Activated CD4-positive, alpha-beta T cell treated with anti-CD3 and anti-CD28 coated beads, Interleukin-2, amount 50 U/mL, for 48 hours (primary cell): ENCODE measurements at regions not wholly inside any gene's neighbourhood (a gene's known extent, or its start where the extent isn't known, plus 50 kb on each side); places are given as distances from the start of the nearest gene placed in this dataset.

ENCODE experiments used
- DNase-seq, 2 experiments: peaks; one replicate each; pipeline ENCODE4 v3.0.0-alpha.2; 2020

DNA sequence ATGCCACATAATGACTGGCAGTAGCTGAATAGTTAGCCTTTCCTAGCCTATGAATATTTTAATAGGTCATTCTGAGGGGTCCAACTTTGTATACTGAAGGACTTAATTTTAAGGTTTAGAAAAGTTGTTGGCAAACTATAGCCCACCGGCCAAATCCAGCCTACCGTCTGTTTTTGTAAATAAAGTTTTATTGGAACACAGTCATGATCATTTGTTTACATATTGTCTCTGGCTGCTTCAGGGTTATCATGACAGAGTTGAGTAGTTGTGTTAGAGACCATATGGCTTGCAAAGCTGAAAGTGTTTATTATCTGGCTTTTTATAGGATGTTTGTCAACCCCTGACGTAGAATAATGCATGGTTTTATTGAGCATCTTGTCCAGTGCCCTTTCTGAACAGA is 73.4 kb downstream of the NTMT2 start:
- no peak for DNase-seq

- DNase-seq: no peak
These were observed 75.3 kb downstream of the NTMT2 start for GRCh38 chr1:170221031-170221430.

GRCh38 chr1:170221495-170221894 is 75.7 kb downstream of the NTMT2 start:
- no peak for DNase-seq

DNA sequence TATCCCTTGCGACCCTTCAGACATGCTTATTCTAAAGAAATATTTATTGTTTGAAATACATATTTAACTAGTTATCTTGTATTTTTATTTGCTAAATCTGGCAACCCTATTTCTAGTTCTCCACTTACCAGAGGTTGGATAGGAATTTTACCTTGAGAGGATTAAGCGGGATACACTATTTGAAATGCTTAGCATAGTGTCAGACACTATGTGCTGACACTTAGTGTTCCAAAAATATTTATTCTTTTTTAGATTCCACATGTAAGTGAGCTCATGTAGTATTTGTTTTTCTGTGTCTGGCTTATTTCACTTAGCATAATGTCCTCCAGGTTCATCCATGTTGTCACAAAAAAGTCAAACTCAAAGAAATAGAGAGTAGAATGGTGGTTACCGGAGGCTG is 78.7 kb downstream of the NTMT2 start:
- no peak for DNase-seq

GRCh38 chr1:170225781-170226530 is 80.2 kb downstream of the NTMT2 start:
- no peak for DNase-seq

DNA sequence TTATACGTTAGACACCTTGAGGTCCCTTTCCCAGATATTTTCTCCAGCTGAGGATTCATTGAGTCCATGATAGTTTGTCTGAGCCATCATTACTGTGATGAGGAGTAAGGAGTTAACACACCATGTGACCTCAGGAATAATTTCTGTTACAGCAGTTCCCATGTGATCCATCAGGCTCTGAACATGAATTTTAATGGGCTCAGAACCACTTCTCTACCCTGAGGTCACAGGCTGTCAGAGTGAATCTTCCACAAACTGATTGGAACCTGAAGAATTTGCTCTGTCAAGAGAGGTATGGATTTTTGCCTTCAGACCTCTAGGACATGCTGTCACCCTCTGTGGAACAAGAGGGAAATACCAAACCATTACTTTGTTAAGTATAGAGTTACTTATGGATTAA is 81.0 kb downstream of the NTMT2 start:
- DNase-seq: no peak

DNA sequence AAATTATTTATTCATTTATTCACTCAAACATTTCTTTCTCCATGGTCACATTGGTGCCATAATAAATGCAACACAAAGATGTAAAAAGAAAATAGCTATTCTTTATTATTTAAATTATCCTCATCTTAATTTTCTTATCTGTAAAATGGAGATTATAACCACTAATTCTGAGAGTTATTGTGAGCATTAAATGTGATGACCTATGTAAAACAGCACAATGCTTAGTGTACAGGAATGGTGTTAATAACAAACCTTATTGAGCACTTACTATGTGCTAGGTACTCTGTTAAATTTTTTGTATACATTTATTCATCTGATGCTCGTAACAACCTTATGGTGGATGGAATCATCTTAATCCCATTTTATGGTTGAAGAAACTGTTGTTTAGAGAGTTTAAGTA is 84.6 kb downstream of the NTMT2 start:
- no peak for DNase-seq

DNA sequence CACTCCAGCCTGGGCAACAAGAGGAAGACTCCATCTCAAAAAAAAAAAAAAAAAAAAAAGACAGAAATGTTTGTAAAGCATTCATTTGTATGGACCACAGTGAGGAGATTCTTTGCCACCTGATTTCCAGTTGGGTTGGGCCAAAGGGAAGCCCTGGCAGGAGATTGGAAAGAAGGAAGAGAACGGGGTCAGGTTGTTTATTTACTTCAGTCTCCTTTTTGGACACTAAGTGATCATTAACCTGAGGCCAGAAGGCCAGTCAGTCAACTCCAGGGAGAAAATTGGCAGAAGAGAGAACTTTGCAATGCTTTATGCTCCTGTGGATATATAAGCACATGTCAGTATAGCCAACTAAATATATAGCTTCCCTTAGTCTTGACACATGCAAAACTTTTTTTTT is 85.9 kb downstream of the NTMT2 start:
- no peak for DNase-seq

- no peak for DNase-seq
These were observed 93.1 kb downstream of the NTMT2 start for GRCh38 chr1:170238704-170239391.

DNA sequence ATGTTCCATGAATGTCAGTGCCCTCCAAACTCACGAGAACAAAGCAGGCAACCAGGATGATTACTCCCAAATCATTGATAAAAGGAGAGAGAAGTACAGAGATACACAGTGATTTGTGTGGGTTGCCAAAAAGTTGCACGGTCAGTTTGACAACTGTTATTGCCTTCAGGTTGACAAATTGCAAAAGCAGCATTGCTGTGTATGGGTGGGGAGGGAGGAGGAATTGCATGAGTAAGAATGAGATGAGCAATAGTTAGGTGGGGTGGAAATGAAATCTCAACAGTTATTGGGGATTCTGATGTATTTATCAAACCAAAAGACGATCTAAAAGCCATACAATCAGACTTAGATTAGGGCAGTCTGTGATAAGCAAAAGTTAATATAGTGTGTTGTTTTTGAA is 93.7 kb downstream of the NTMT2 start:
- no peak for DNase-seq

DNA sequence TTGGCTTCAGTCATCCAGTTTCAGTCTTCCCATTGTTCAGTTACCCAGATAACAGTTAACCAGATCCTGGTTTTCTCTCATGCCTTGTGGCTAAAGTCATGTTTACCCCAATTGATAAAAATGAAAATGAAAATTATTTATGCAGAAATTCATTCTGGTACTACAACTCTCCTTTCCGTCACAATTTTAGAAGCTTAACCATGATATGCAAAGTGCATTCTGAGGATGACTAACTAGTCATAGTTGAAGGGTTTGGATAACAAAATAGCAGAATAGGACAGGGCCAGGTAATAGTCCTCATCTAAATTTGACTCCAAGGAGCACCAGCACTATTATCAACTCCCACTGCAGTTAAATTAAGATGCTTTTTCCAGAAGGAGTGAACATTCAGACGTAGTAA is 94.7 kb downstream of the NTMT2 start:
- DNase-seq: no peak

DNA sequence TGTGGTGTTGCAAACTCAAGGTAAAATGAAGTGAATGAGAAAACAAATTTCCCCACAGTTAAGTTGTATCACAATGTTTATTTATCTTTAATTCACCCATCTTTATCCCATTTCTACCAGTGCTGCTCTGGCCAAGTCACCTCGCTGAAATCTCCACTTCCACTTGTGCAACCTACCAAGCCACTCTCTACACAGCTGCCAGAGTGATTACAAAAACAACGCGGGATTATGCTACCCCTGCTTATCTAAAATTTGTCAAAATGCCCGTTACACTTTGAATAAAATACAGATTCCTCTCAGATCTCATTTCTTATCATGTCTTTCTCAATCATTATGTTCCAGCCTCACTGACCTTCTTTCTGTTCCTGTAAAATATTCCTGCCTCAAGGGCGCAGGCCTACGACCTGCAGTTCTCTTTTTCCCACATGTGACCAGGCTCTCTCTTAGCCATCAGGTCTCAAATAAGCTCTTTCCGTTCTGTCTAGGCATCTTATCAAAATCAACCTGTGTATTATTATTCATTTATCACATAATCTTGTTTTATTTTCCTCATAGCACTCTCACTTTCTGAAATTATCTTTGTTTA is 95.6 kb downstream of the NTMT2 start:
- no peak for DNase-seq

- DNase-seq: no peak
These were observed 102.2 kb downstream of the NTMT2 start for GRCh38 chr1:170247751-170248521.

DNA sequence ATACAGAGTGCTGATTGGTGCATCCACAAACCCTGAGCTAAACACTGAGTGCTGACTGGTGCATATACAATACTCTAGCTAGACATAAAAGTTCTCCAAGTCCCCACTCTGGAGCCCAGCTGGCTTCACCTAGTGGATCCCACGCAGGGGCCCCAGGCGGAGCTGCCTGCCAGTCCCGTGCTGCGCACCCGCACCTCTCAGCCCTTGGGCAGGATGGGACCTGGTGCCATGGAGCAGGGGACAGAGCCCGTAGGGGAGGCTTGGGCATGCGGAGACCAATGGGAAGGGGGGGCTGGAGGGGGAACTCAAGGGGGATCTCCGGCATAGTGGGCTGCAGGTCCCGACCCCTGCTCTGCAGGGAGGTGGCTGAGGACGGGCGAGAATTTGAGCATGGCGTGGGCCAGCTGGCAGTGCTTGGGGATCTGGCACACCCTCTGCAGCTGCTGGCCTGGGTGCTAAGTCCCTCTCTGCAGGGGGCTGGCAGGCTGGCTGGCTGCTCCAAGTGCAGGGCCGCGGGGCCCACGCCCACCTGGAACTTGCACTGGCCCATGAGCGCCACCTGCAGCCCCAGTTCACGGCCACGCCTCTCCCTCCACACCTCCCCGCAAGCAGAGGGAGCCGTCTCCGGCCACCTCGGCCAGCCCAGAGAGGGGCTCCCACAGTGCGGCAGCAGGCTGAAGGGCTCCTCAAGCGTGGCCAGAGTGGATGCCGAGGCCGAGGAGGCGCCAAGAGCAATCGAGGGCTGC is 104.9 kb downstream of the NTMT2 start:
- DNase-seq: no peak

DNA sequence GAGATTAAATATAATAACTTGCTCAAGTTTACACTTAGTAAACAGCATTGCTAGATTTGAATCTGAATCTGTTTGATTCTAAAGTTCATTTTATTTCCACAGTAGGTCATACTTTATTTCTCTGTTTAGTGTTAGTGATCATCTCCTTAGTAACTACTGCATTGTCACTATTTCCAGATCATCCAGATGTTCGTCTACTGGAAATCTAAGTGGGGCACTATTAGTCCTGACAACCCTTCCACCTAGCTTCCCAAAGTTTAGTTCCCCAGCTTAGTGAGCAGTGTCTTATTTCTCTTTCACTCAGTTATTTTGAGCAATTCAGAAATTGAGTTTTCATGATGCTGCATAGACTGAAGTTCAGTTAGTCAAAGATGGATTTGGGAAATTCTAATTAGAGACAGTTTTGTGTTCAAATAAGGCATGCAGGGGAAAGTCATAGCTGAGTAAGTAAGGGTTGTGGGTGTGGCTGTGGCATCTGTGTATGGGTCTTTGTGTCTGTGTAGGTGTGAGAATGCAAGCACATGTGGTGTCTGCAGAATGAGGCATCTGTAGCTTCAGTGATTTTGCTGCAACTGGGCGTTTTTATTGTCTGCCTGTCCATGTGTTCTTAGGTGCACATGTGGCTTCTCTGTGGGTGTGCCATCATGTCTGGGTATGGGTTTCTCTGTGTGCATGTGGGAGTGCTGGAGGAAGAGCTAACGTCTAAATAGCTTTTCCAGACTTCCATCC is 107.3 kb downstream of the NTMT2 start:
- peak in 1 of 2 experiments; percentile 13 for DNase-seq

- no peak for DNase-seq
These were observed 108.6 kb downstream of the NTMT2 start for GRCh38 chr1:170254371-170254770.

GRCh38 chr1:170261669-170262068 is 115.9 kb downstream of the NTMT2 start:
- no peak for DNase-seq

DNA sequence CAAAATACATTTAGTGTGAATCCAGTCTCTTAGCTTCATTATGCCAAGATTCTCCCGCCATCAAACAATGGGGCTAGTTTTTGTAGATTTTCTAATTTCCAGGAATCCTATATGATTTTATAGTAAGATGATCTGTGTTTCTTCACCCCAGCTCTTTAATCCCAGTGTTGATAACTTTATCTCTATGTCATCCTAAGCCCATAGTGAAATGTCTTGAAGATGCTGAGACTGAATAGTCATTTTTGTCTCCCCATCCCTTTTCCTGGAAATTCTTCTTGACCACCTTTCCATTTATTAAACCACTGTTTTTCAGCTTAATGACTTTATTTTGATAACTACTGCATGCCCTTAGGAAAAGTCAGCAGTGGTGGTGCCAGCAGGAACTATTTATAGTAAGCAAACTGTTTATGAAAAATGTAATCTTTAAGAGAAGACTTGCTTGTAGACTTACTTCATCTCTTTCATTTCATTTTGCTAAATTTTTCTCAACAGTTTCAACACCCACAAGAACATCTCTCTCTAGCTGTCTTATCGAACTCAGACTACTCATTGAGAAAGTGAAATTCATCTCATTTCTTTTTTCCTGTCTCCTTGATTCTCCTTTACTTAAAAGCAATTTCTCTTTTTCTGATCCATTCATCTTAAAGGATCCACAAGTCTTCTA is 116.6 kb downstream of the NTMT2 start:
- DNase-seq: no peak

DNA sequence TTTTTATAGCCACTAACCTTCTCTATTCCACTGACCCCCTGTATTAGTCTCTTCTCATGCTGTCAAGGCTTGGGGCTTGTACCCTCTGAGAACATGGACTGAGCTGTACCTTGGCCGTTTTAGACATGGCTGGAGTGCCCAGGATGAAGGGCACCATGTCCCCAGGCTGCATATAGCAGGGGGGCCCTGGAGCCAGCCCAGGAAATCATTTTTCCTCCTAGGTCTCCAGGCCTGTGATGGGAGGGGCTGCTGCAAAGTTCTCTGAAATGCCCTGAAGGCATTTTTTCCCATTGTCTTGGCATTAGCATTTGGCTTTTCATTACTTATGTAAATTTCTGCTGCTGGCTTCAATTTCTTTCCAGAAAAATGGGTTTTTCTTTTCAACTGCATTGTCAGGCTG is 119.5 kb downstream of the NTMT2 start:
- DNase-seq: no peak

DNA sequence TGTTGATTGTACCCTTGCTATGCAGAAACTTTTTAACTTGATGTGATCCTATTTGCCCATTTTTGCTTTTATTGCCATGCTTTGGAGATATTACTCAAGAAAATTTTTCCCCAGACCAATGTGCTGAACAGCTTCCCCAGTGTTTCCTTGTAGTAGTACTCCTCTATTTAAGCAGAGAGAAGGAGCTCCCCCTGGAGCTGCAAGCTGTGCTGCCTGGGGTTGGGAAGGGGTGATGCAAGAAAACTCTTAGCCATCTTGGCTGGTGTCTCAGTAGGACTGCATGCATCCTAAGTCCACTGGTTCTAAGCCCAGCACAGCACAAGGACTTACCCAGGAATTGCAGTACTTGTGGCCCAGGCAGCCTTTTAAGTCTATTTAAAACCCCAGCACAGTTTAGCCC is 121.6 kb downstream of the NTMT2 start:
- DNase-seq: no peak

- DNase-seq: no peak
These were observed 125.8 kb downstream of the NTMT2 start for GRCh38 chr1:170271430-170272161.
